Fibroblast of lung (primary cell): ENCODE measurements at regions not wholly inside any gene's neighbourhood (a gene's known extent, or its start where the extent isn't known, plus 50 kb on each side); places are given as distances from the start of the nearest gene placed in this dataset.

ENCODE experiments used
- DNase-seq, 2 donors: peaks; one replicate each; pipeline versions ENCODE4 v3.0.0 to v3.0.0-alpha.2; 2010; ENCODE audit warnings: low read depth in 2 of 2
- H2AFZ ChIP-seq: 2 replicates; pipeline ENCODE4 v1.5.1; 2012; ENCODE audit warnings: low read length, control low read depth, inconsistent platforms
- H3K27ac ChIP-seq: 2 replicates; pipeline ENCODE4 v1.5.1; 2011; ENCODE audit warnings: low read length, control low read depth; ENCODE audit not compliant: insufficient read depth
- H3K27me3 ChIP-seq: 2 replicates; pipeline ENCODE4 v1.5.1; 2011; ENCODE audit warnings: mild to moderate bottlenecking, low read length; ENCODE audit not compliant: control insufficient read depth, insufficient read depth
- H3K36me3 ChIP-seq: 2 replicates; pipeline ENCODE4 v1.5.1; 2011; ENCODE audit warnings: low read length; ENCODE audit not compliant: control insufficient read depth, insufficient read depth
- H3K4me1 ChIP-seq: 2 replicates; pipeline ENCODE4 v1.5.1; 2011; ENCODE audit warnings: low read length; ENCODE audit not compliant: control insufficient read depth, insufficient read depth; ENCODE audit errors: extremely low read depth
- H3K4me2 ChIP-seq: 2 replicates; pipeline ENCODE4 v1.5.1; 2011; ENCODE audit warnings: low read length, control low read depth; ENCODE audit not compliant: insufficient read depth; ENCODE audit errors: extremely low read depth
- H3K4me3 ChIP-seq, 4 experiments: fragments of 200-600 bp in 1 of 4; sonication (generic) in 1 of 4; replicated peaks in 1 of 4; 2 replicates each; pipeline ENCODE4 v1.5.1; 2011 to 2016; ENCODE audit warnings: low read length in 4 of 4, low read depth in 3 of 4, mild to moderate bottlenecking in 3 of 4, control low read depth in 2 of 4, inconsistent platforms in 1 of 4, mixed read lengths in 1 of 4; ENCODE audit not compliant: insufficient read depth in 1 of 4; ENCODE audit errors: control extremely low read depth in 1 of 4
- H3K79me2 ChIP-seq: 2 replicates; pipeline ENCODE4 v1.5.1; 2012; ENCODE audit warnings: mild to moderate bottlenecking, low read length, inconsistent platforms; ENCODE audit not compliant: control insufficient read depth, insufficient read depth
- H3K9ac ChIP-seq: 2 replicates; pipeline ENCODE4 v1.5.1; 2011; ENCODE audit warnings: mild to moderate bottlenecking, low read length, control low read depth; ENCODE audit not compliant: insufficient read depth
- H3K9me3 ChIP-seq: 2 replicates; pipeline ENCODE4 v1.5.1; 2012; ENCODE audit warnings: low read depth, low read length; ENCODE audit not compliant: control insufficient read depth, insufficient read depth
- H4K20me1 ChIP-seq: 2 replicates; pipeline ENCODE4 v1.5.1; 2011; ENCODE audit warnings: low read length; ENCODE audit not compliant: control insufficient read depth, insufficient read depth; ENCODE audit errors: extremely low read depth
- CTCF ChIP-seq, 2 donors: IDR thresholded peaks in 1 of 2; conservative IDR thresholded peaks in 1 of 2; 1 replicate in 1 of 2; 2 replicates in 1 of 2; pipeline ENCODE4 v1.5.1; 2011 to 2012; ENCODE audit warnings: low read length in 2 of 2, control low read depth in 1 of 2, inconsistent platforms in 1 of 2, low read depth in 1 of 2, mild to moderate bottlenecking in 1 of 2
- EZH2 ChIP-seq: IDR thresholded peaks from 2 replicates; pipeline ENCODE4 v1.5.1; 2012; ENCODE audit warnings: low read length, control low read depth, mild to moderate bottlenecking; ENCODE audit errors: missing control alignments

GRCh38 chr18:40577981-40578365 lies 1377.1 kb upstream of the PIK3C3 start:
- no peaks in the 10 kb centered on the region for H4K20me1 ChIP-seq
- no peak overlapping the region for H3K27ac ChIP-seq
- DNase-seq = no peak
- H3K27me3 ChIP-seq = no peaks in the 10 kb centered on the region
- TF ChIP-seq EZH2 (no peak), CTCF (conservative IDR thresholded peaks at IDR 0.05 in 1 of 2, IDR thresholded peaks at IDR 0.05 in 1 of 2; ENCODE audit: low read depth in 1 of 2, low read length in 2 of 2) (no peak)
- no peaks in the 10 kb centered on the region for H3K4me1 ChIP-seq
- H3K4me2 ChIP-seq = no peak overlapping the region
- no peak overlapping the region for H3K4me3 ChIP-seq
- no peaks in the 10 kb centered on the region for H3K79me2 ChIP-seq
- H3K9ac ChIP-seq = no peak overlapping the region
- no peak overlapping the region for H2AFZ ChIP-seq
- H3K36me3 ChIP-seq = no peaks in the 10 kb centered on the region
- H3K9me3 ChIP-seq = no peaks in the 10 kb centered on the region

GRCh38 chr18:40577239-40577980 lies 1377.6 kb upstream of the PIK3C3 start:
- Histone ChIP-seq H3K27me3 (no peaks in the 10 kb centered on the region), H3K9me3 (no peaks in the 10 kb centered on the region), H3K4me2 (no peak overlapping the region), H3K36me3 (no peaks in the 10 kb centered on the region), H4K20me1 (no peaks in the 10 kb centered on the region), H3K4me3 (no peak overlapping the region), H3K79me2 (no peaks in the 10 kb centered on the region), H3K27ac (no peak overlapping the region), H3K9ac (no peak overlapping the region), H3K4me1 (no peaks in the 10 kb centered on the region), H2AFZ (no peak overlapping the region)
- TF ChIP-seq CTCF (conservative IDR thresholded peaks at IDR 0.05 in 1 of 2, IDR thresholded peaks at IDR 0.05 in 1 of 2; ENCODE audit: low read depth in 1 of 2, low read length in 2 of 2) (no peak), EZH2 (no peak)
- peak in 1 of 2 donors; percentile 80 for DNase-seq

GRCh38 chr18:40576507-40577115 lies 1378.4 kb upstream of the PIK3C3 start:
- Histone ChIP-seq H3K4me3 (no peak overlapping the region), H3K27ac (no peak overlapping the region), H3K9ac (no peak overlapping the region), H3K9me3 (no peaks in the 10 kb centered on the region), H3K4me1 (no peaks in the 10 kb centered on the region), H3K79me2 (no peaks in the 10 kb centered on the region), H4K20me1 (no peaks in the 10 kb centered on the region), H2AFZ (no peak overlapping the region), H3K4me2 (no peak overlapping the region), H3K36me3 (no peaks in the 10 kb centered on the region), H3K27me3 (no peaks in the 10 kb centered on the region)
- TF ChIP-seq CTCF (conservative IDR thresholded peaks at IDR 0.05 in 1 of 2, IDR thresholded peaks at IDR 0.05 in 1 of 2; ENCODE audit: low read depth in 1 of 2, low read length in 2 of 2) = no peak
- no peak for TF ChIP-seq EZH2
- DNase-seq = no peak
